ENCODE measurements at regions not wholly inside any gene's neighbourhood (a gene's known extent, or its start where the extent isn't known, plus 50 kb on each side); places are given as distances from the start of the nearest gene placed in this dataset.

DNA sequence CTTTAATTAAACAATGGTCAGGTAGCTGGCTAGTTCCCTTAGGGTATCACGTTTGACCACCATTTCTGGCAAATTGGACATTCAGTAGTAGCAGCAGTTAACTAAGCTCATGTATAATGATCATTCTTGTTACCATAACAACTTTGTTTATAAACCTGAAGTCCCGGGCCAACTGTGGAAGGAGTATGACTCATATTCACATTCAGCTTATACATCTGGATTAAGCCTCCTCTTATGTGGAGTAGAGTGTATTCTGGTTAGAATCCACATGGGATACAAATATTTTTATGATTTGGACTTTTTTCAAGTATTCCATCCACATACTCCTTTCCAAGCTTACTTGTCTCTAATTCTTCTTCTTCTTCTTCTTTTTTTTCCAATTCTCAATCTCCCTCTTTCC is 70.3 kb upstream of the ZSWIM2 start:
- DNase-seq, result no peak

DNA sequence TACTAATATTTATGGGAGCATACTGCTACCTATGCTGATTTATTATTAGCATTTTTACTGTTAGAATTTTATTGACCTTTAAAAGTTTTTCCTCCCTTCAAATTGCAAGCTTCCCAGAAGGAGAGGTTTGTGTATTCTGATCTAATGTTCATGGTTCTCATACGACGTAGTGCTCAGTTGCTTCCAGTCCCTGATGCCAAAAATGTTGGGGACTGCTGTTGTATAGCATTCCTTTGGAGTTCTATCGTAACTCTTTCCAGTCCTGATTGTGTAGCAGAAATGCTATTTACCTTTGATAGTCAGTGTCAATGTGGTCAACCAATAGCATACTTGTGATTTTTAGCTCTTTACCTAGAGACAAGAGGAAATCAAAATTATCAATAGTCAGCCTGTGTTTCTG is 69.5 kb upstream of the ZSWIM2 start:
- DNase-seq, result no peak

- no peak for DNase-seq
These were observed 68.9 kb upstream of the ZSWIM2 start for GRCh38 chr2:186917866-186918265.

- DNase-seq, result no peak
These were observed 64.9 kb upstream of the ZSWIM2 start for GRCh38 chr2:186913870-186914269.

- no peak for DNase-seq
These were observed 64.0 kb upstream of the ZSWIM2 start for GRCh38 chr2:186912979-186913378.

- no peak for DNase-seq
These were observed 62.6 kb upstream of the ZSWIM2 start for GRCh38 chr2:186911551-186912085.

GRCh38 chr2:186910996-186911395 is 62.0 kb upstream of the ZSWIM2 start:
- no peak for DNase-seq

DNA sequence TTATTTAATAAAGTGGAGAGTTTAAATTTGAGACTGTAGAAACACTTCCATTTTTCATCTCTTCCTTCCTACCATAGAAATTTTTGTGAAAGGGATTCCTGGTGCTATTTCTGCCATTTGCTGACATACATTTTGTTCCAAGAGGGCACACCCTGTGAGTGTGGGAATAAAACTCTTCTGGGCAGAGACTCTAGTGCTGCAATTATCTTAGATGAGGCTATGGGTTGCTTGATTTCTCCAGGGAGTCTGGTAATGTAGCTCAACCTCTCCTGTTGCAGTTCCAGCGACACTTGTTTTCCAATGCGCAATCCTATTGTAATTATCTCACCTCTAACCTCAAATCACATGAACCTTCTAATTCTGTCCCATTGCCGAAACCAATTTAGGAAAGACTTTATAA is 60.1 kb upstream of the ZSWIM2 start:
- no peak for DNase-seq

- DNase-seq, result no peak
These were observed 58.9 kb upstream of the ZSWIM2 start for GRCh38 chr2:186907897-186908296.

GRCh38 chr2:186903216-186903615 is 54.2 kb upstream of the ZSWIM2 start:
- DNase-seq, result no peak

Data from SHP77 treated with DMSO at 0.1 percent for 48 hours (cell line).